Gastroesophageal sphincter (tissue), 3 donors: ENCODE measurements at regions not wholly inside any gene's neighbourhood (a gene's known extent, or its start where the extent isn't known, plus 50 kb on each side); places are given as distances from the start of the nearest gene placed in this dataset.

Source experiments
- POLR2A ChIP-seq, 2 donors: fragments of 450-650 bp; IDR thresholded peaks; one replicate each; pipeline ENCODE4 v1.6.1; 2017; ENCODE audit warnings: antibody characterized with exemption in 2 of 2, mild to moderate bottlenecking in 2 of 2, moderate library complexity in 1 of 2
- TF ChIP-seq, protein P1 (sequence below), 4 experiments: fragments of 200-600 bp in 2 of 4; fragments of 450-650 bp in 2 of 4; sonication (generic) in 1 of 4; IDR thresholded peaks; one replicate each; pipeline ENCODE4 v1.5.1; 2017 to 2019; ENCODE audit warnings: antibody characterized with exemption in 4 of 4, mild to moderate bottlenecking in 2 of 4, moderate library complexity in 2 of 4

DNA sequence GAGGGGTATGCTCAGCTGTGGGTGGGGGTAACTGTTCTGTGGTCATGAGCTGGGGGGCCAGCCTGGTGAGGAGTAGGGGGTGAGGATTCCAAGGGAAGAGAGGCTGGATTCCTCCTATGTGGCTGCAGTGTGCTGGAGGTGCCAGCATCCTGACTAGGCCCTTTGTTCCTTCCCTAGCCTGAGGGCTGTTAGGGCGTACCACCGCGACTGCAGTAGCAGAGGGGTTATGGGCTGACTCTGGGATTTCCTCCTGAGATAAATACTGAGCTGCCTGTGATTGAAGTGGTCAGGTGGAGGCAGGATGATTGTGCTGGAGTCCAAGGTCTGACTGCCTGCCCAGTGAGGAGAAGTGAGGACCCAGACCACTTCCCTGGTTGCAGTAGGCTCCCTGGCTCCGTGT is 205.3 kb downstream of the ADGRG6 start:
- no peak for TF ChIP-seq POLR2A (IDR thresholded peaks at IDR 0.05)
- TF ChIP-seq, protein P1, sequence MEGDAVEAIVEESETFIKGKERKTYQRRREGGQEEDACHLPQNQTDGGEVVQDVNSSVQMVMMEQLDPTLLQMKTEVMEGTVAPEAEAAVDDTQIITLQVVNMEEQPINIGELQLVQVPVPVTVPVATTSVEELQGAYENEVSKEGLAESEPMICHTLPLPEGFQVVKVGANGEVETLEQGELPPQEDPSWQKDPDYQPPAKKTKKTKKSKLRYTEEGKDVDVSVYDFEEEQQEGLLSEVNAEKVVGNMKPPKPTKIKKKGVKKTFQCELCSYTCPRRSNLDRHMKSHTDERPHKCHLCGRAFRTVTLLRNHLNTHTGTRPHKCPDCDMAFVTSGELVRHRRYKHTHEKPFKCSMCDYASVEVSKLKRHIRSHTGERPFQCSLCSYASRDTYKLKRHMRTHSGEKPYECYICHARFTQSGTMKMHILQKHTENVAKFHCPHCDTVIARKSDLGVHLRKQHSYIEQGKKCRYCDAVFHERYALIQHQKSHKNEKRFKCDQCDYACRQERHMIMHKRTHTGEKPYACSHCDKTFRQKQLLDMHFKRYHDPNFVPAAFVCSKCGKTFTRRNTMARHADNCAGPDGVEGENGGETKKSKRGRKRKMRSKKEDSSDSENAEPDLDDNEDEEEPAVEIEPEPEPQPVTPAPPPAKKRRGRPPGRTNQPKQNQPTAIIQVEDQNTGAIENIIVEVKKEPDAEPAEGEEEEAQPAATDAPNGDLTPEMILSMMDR (IDR thresholded peaks at IDR 0.05): no peak
